Uterus (tissue), 3 donors: ENCODE measurements at regions not wholly inside any gene's neighbourhood (a gene's known extent, or its start where the extent isn't known, plus 50 kb on each side); places are given as distances from the start of the nearest gene placed in this dataset.
"Not testable (repeated sequence)": the region's sequence is repeated elsewhere in the genome, so short reads cannot be mapped to it uniquely, and the experiment has no call there.

Source experiments
- DNase-seq, 2 donors: peaks; one replicate each; pipeline ENCODE4 v3.0.0-alpha.2; 2019 to 2020
- H3K27ac ChIP-seq, 2 donors: fragments of 200-600 bp; sonication (generic); 1 replicate in 1 of 2; 2 replicates in 1 of 2; pipeline ENCODE4 v1.5.1; 2016 to 2018
- H3K27me3 ChIP-seq, 2 donors: fragments of 200-600 bp; sonication (generic); one replicate each; pipeline ENCODE4 v1.5.1; 2018 to 2019; ENCODE audit warnings: control low read depth in 1 of 2
- H3K36me3 ChIP-seq, 2 donors: fragments of 200-600 bp; sonication (generic); one replicate each; pipeline ENCODE4 v1.5.1; 2019; ENCODE audit warnings: control low read depth in 1 of 2
- H3K4me1 ChIP-seq, 2 donors: fragments of 200-600 bp; sonication (generic); one replicate each; pipeline ENCODE4 v1.5.1; 2018 to 2019; ENCODE audit warnings: control low read depth in 1 of 2
- H3K4me3 ChIP-seq, 2 donors: fragments of 200-600 bp; sonication (generic); 1 replicate in 1 of 2; 2 replicates in 1 of 2; pipeline ENCODE4 v1.5.1; 2018 to 2019; ENCODE audit warnings: mild to moderate bottlenecking in 1 of 2
- H3K9me3 ChIP-seq, 2 donors: fragments of 200-600 bp; sonication (generic); one replicate each; pipeline ENCODE4 v1.5.1; 2019; ENCODE audit warnings: control low read depth in 1 of 2
- CTCF ChIP-seq, 4 experiments: fragments of 200-600 bp in 2 of 4; fragments of 450-650 bp in 2 of 4; sonication (generic) in 2 of 4; IDR thresholded peaks; one replicate each; pipeline ENCODE4 v1.5.1; 2016 to 2019; ENCODE audit warnings: antibody characterized with exemption in 4 of 4, mild to moderate bottlenecking in 2 of 4, moderate library complexity in 1 of 4
- POLR2A ChIP-seq, 2 donors: fragments of 450-650 bp; IDR thresholded peaks; one replicate each; pipeline ENCODE4 v1.6.1; 2016; ENCODE audit warnings: antibody characterized with exemption in 2 of 2, mild to moderate bottlenecking in 1 of 2, moderate library complexity in 1 of 2
- intact Hi-C: fragments of 100-400 bp; cut with DNase I; formaldehyde crosslinking; loops from one replicate; pipeline ENCODE4 v1.15.1; 2023; ENCODE audit warnings: low total_unique reads
- donor health status: DM: yes; HTN: yes; CAD: no.

- DNase-seq: no peak
- H3K4me1 ChIP-seq: no peaks in the 10 kb centered on the region
- intact Hi-C loops: no loop called here
- H3K27me3 ChIP-seq: no peaks in the 10 kb centered on the region
- no peaks in the 10 kb centered on the region for H3K9me3 ChIP-seq
- H3K36me3 ChIP-seq: no peaks in the 10 kb centered on the region
- no peak overlapping the region for H3K4me3 ChIP-seq
- H3K27ac ChIP-seq: no peak overlapping the region
- no peak for TF ChIP-seq POLR2A (IDR thresholded peaks at IDR 0.05)
- no peak for TF ChIP-seq CTCF (IDR thresholded peaks at IDR 0.05)
Observed at GRCh38 chr12:60568914-60569313, 973.1 kb downstream of the SLC16A7 start.

- TF ChIP-seq CTCF (IDR thresholded peaks at IDR 0.05): no peak
- no peak for TF ChIP-seq POLR2A (IDR thresholded peaks at IDR 0.05)
- Histone ChIP-seq H3K36me3 (no peaks in the 10 kb centered on the region), H3K27me3 (no peaks in the 10 kb centered on the region), H3K27ac (no peak overlapping the region), H3K4me3 (no peak overlapping the region), H3K9me3 (no peaks in the 10 kb centered on the region), H3K4me1 (no peaks in the 10 kb centered on the region)
- intact Hi-C loops: no loop called here
- DNase-seq: no peak
Observed at GRCh38 chr12:60577607-60578006, 981.8 kb downstream of the SLC16A7 start.

GRCh38 chr12:60587664-60588063 is 991.8 kb downstream of the SLC16A7 start:
- H3K27me3 ChIP-seq, H3K4me1 ChIP-seq, intact Hi-C loops, DNase-seq, H3K9me3 ChIP-seq, H3K4me3 ChIP-seq, H3K36me3 ChIP-seq, H3K27ac ChIP-seq: not testable (repeated sequence)

GRCh38 chr12:60594035-60594711 is 998.3 kb downstream of the SLC16A7 start:
- TF ChIP-seq CTCF (IDR thresholded peaks at IDR 0.05) (no peak), POLR2A (IDR thresholded peaks at IDR 0.05) (no peak)
- Histone ChIP-seq H3K27me3 (no peaks in the 10 kb centered on the region), H3K36me3 (no peaks in the 10 kb centered on the region), H3K4me3 (no peak overlapping the region), H3K4me1 (no peaks in the 10 kb centered on the region), H3K27ac (no peak overlapping the region), H3K9me3 (no peaks in the 10 kb centered on the region)
- no peak for DNase-seq
- intact Hi-C loops: no loop called here

- Histone ChIP-seq H3K27ac (no peak overlapping the region), H3K4me1 (no peaks in the 10 kb centered on the region), H3K9me3 (peaks cover 0 to 4% of the 10 kb centered on the region in 2 donors), H3K36me3 (no peaks in the 10 kb centered on the region), H3K27me3 (no peaks in the 10 kb centered on the region), H3K4me3 (no peak overlapping the region)
- no peak for DNase-seq
- no peak for TF ChIP-seq CTCF (IDR thresholded peaks at IDR 0.05)
- TF ChIP-seq POLR2A (IDR thresholded peaks at IDR 0.05): no peak
- intact Hi-C loops: no loop called here
Observed at GRCh38 chr12:60602601-60603000, 1006.8 kb downstream of the SLC16A7 start.

- H3K4me1 ChIP-seq, H3K36me3 ChIP-seq, DNase-seq, H3K27me3 ChIP-seq, H3K4me3 ChIP-seq, intact Hi-C loops, H3K27ac ChIP-seq, H3K9me3 ChIP-seq: not testable (repeated sequence)
Observed at GRCh38 chr12:60603475-60603874, 1007.6 kb downstream of the SLC16A7 start.
